ENCODE measurements at regions not wholly inside any gene's neighbourhood (a gene's known extent, or its start where the extent isn't known, plus 50 kb on each side); places are given as distances from the start of the nearest gene placed in this dataset.
"Not testable (repeated sequence)": the region's sequence is repeated elsewhere in the genome, so short reads cannot be mapped to it uniquely, and the experiment has no call there.

GRCh38 chr6:33888183-33888582 lies 84.4 kb upstream of the MLN start:
- TF ChIP-seq PAX5 (IDR thresholded peaks at IDR 0.05; ENCODE audit: insufficient read depth, low read length, severe bottlenecking) = no peak
- FAIRE-seq (no peak), DNase-seq (ENCODE audit: insufficient read length, low spot score) (no peak)

- no peak for TF ChIP-seq SPI1 (IDR thresholded peaks at IDR 0.05; ENCODE audit: low read depth, low read length)
- TF ChIP-seq POU2F2 (IDR thresholded peaks at IDR 0.05; ENCODE audit: low read depth, low read length) = no peak
- TF ChIP-seq TAF1 (IDR thresholded peaks at IDR 0.05; ENCODE audit: low read depth, low read length) = no peak
- no peak for TF ChIP-seq POLR2AphosphoS5 (IDR thresholded peaks at IDR 0.05; ENCODE audit: low read depth, low read length)
- no peak for TF ChIP-seq POLR2A (IDR thresholded peaks at IDR 0.05; ENCODE audit: low read depth, low read length)
- no peak for TF ChIP-seq PAX5 (IDR thresholded peaks at IDR 0.05; ENCODE audit: insufficient read depth, low read length, severe bottlenecking)
- DNase-seq (ENCODE audit: insufficient read length, low spot score) (no peak), FAIRE-seq (no peak)
These were observed 82.9 kb upstream of the MLN start for GRCh38 chr6:33886673-33887144.

DNA sequence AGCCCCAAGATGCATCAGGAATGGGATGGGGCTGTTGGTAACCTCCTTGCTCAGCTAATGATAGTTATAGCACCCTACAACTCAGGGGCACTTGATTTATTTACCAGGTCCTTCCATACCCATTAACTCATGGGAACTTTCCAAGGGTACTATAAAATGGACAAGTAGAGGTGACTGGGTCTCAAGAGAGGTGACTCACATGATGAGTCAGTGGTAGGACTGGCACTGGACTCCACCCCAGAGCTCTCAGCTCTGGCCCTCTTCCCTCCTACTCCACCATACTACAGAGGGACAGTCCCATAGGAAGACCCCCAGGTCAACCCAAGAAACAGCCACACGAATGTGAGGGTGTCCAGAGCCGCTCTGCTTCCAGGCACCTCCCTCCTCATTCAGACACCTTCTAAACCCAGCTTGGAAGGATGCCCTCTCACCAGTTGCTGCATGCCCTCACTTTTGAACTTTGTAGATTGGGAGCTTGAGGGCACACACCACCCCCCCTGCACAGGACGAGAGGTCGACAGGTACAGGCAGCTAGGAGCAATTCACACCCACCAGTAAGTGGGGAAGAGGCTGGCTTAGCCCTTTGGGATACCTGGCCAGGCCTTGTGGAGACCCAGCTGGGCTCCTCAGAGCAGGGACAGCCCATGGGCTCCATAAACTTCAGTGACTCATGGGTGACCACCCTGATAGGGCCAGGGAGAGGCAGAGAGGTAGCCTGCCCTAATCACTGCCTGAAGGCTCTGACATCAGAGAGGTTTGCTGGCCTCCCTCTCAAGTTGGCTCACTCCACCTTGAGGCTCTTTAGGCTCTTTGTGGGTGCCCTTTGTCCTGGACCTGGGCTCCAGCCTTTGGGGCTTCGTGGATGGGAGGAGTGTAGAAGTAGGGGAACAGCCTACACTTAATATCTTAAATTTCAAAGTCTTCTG lies 81.6 kb upstream of the MLN start:
- DNase-seq (ENCODE audit: insufficient read length, low spot score) = no peak
- no peak for FAIRE-seq
- TF ChIP-seq SPI1 (IDR thresholded peaks at IDR 0.05; ENCODE audit: low read depth, low read length) (no peak), POU2F2 (IDR thresholded peaks at IDR 0.05; ENCODE audit: low read depth, low read length) (no peak), POLR2A (IDR thresholded peaks at IDR 0.05; ENCODE audit: low read depth, low read length) (no peak)

DNA sequence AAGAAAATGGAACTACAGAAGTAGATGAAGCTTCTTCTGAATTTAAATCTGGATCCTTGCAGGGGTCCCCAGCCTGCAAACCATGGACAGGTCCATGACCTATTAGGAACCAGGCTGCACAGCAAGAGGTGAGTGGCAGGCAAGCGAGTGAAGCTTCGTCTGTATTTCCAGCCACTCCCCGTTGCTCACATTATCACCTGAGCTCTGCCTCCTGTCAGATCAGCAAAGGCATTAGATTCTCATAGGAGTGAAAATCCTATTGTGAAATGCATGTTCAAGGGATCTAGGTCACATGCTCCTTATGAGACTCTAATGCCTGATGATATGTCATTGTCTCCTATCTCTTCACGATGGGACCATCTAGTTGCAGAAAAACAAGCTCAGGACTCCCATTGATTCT lies 79.8 kb upstream of the MLN start:
- not testable (repeated sequence) for FAIRE-seq; DNase-seq (ENCODE audit: insufficient read length, low spot score)

DNA sequence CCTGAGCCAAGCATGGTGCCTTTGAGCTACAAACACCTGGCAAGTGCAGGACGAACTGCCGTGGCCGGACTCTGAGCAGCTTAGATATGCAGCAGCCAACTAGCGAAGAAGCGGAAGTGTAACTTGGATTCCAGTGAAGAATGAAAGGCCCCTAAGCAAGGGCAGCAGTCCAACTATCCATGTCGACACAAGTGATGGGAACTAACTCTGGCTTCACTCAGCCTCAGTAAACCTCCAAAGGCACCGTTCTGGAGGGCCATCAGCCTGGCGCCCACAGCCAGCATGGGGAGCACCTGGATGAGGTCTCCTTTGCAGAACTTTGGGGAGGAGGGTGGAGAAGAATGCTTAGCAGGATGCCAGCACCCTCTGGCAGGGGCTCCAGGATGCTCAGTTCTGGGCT lies 78.4 kb upstream of the MLN start:
- DNase-seq (ENCODE audit: insufficient read length, low spot score) (no peak), FAIRE-seq (no peak)
- no peak for TF ChIP-seq PAX5 (IDR thresholded peaks at IDR 0.05; ENCODE audit: insufficient read depth, low read length, severe bottlenecking)
- TF ChIP-seq TAF1 (IDR thresholded peaks at IDR 0.05; ENCODE audit: low read depth, low read length) = no peak
- no peak for TF ChIP-seq POLR2AphosphoS5 (IDR thresholded peaks at IDR 0.05; ENCODE audit: low read depth, low read length)
- TF ChIP-seq POLR2A (IDR thresholded peaks at IDR 0.05; ENCODE audit: low read depth, low read length) = no peak
- TF ChIP-seq SPI1 (IDR thresholded peaks at IDR 0.05; ENCODE audit: low read depth, low read length) = no peak
- no peak for TF ChIP-seq POU2F2 (IDR thresholded peaks at IDR 0.05; ENCODE audit: low read depth, low read length)

GRCh38 chr6:33880766-33881165 lies 77.0 kb upstream of the MLN start:
- no peak for DNase-seq (ENCODE audit: insufficient read length, low spot score)
- FAIRE-seq = no peak
- TF ChIP-seq POLR2A (IDR thresholded peaks at IDR 0.05; ENCODE audit: low read depth, low read length) (no peak), SPI1 (IDR thresholded peaks at IDR 0.05; ENCODE audit: low read depth, low read length) (no peak)

- no peak for TF ChIP-seq POLR2AphosphoS5 (IDR thresholded peaks at IDR 0.05; ENCODE audit: low read depth, low read length)
- TF ChIP-seq SPI1 (IDR thresholded peaks at IDR 0.05; ENCODE audit: low read depth, low read length) = no peak
- no peak for TF ChIP-seq POLR2A (IDR thresholded peaks at IDR 0.05; ENCODE audit: low read depth, low read length)
- no peak for TF ChIP-seq POU2F2 (IDR thresholded peaks at IDR 0.05; ENCODE audit: low read depth, low read length)
- no peak for TF ChIP-seq PAX5 (IDR thresholded peaks at IDR 0.05; ENCODE audit: insufficient read depth, low read length, severe bottlenecking)
- TF ChIP-seq TAF1 (IDR thresholded peaks at IDR 0.05; ENCODE audit: low read depth, low read length) = no peak
- no peak for FAIRE-seq
- no peak for DNase-seq (ENCODE audit: insufficient read length, low spot score)
These were observed 76.4 kb upstream of the MLN start for GRCh38 chr6:33880104-33880678.

DNA sequence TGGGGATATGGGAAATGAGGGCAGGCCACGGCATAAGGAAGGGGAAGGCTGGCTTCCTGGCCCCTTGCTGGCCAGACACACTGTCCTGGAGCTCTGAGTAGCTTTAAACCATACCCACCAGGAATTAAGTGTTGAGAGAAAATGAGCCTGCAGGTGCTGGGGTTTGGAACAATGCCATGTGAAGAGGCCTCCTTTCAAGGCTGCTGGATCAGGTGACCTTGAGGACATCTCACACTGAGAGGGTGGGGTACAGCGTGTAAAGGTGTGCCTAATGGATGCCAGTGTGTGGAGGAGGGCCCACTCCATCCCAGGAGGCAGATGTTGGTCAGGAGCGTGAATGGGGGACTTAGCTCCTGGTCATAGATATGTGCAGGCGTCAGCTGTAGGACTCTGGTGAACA lies 74.8 kb upstream of the MLN start:
- DNase-seq (ENCODE audit: insufficient read length, low spot score) (no peak), FAIRE-seq (no peak)
- TF ChIP-seq PAX5 (IDR thresholded peaks at IDR 0.05; ENCODE audit: insufficient read depth, low read length, severe bottlenecking) = no peak
- TF ChIP-seq SPI1 (IDR thresholded peaks at IDR 0.05; ENCODE audit: low read depth, low read length) = no peak
- TF ChIP-seq TAF1 (IDR thresholded peaks at IDR 0.05; ENCODE audit: low read depth, low read length) = no peak
- no peak for TF ChIP-seq POU2F2 (IDR thresholded peaks at IDR 0.05; ENCODE audit: low read depth, low read length)
- TF ChIP-seq POLR2AphosphoS5 (IDR thresholded peaks at IDR 0.05; ENCODE audit: low read depth, low read length) = no peak
- TF ChIP-seq POLR2A (IDR thresholded peaks at IDR 0.05; ENCODE audit: low read depth, low read length) = no peak

DNA sequence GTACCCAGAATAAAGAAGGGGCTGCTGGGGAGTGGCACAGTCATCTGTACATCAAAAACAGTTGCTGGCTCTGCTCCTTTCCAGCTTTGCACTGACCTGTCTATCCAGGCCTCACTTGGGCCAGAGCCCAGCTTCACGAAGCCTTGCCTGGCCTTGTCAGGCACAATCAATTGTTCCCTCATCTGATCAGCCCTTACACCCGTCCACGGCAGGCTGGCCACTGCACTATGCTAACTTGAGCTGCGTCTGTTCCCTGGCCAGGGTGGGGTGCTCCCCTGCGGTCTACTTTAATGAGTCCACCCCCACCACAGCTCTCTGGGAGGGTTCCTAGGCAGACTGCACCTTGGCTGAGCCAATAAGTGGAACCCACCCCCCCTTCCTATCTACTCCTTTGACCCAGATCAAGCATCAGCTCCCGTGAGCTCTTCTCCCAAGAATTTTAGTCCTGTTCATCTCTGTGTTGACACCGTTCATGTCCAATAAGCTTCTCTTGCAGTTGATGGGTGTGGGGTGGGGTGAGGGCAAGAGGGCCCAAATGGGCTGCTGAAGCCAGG lies 74.3 kb upstream of the MLN start:
- no peak for TF ChIP-seq SPI1 (IDR thresholded peaks at IDR 0.05; ENCODE audit: low read depth, low read length)
- no peak for TF ChIP-seq POU2F2 (IDR thresholded peaks at IDR 0.05; ENCODE audit: low read depth, low read length)
- TF ChIP-seq POLR2A (IDR thresholded peaks at IDR 0.05; ENCODE audit: low read depth, low read length) = no peak
- TF ChIP-seq POLR2AphosphoS5 (IDR thresholded peaks at IDR 0.05; ENCODE audit: low read depth, low read length) = no peak
- no peak for TF ChIP-seq PAX5 (IDR thresholded peaks at IDR 0.05; ENCODE audit: insufficient read depth, low read length, severe bottlenecking)
- no peak for TF ChIP-seq TAF1 (IDR thresholded peaks at IDR 0.05; ENCODE audit: low read depth, low read length)
- FAIRE-seq = no peak
- DNase-seq (ENCODE audit: insufficient read length, low spot score) = no peak

GRCh38 chr6:33875696-33876095 lies 71.9 kb upstream of the MLN start:
- FAIRE-seq (no peak), DNase-seq (ENCODE audit: insufficient read length, low spot score) (no peak)
- no peak for TF ChIP-seq POLR2AphosphoS5 (IDR thresholded peaks at IDR 0.05; ENCODE audit: low read depth, low read length)
- no peak for TF ChIP-seq TAF1 (IDR thresholded peaks at IDR 0.05; ENCODE audit: low read depth, low read length)
- TF ChIP-seq SPI1 (IDR thresholded peaks at IDR 0.05; ENCODE audit: low read depth, low read length) = no peak
- TF ChIP-seq PAX5 (IDR thresholded peaks at IDR 0.05; ENCODE audit: insufficient read depth, low read length, severe bottlenecking) = no peak
- TF ChIP-seq POLR2A (IDR thresholded peaks at IDR 0.05; ENCODE audit: low read depth, low read length) = no peak
- TF ChIP-seq POU2F2 (IDR thresholded peaks at IDR 0.05; ENCODE audit: low read depth, low read length) = no peak
